GM18861 (cell line): ENCODE measurements at regions not wholly inside any gene's neighbourhood (a gene's known extent, or its start where the extent isn't known, plus 50 kb on each side); places are given as distances from the start of the nearest gene placed in this dataset.

Source experiments
- ATAC-seq: cut with Tn5 transposase; IDR thresholded peaks from one replicate; pipeline ENCODE4 v1.9.1; 2021; ENCODE audit not compliant: unreplicated experiment

DNA sequence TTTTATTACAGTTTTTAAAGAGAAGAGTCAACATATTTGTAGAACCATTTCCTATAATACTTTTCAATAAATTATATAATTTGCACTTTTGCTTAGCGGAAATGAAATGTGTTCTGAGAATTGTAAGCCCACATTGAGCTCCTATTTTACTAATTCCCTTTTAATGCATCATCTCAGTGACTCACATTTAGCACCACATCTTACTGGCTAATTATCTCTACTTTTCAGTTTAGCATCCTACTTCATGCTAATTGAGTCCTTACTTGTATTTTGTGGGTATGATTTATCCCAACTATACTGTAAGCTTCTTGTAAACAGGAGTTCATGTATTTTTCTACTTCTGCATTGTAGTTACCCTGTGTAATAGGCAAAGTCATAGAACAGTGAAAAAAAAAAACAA is 67.5 kb downstream of the TMX1 start:
- ATAC-seq: no peak

DNA sequence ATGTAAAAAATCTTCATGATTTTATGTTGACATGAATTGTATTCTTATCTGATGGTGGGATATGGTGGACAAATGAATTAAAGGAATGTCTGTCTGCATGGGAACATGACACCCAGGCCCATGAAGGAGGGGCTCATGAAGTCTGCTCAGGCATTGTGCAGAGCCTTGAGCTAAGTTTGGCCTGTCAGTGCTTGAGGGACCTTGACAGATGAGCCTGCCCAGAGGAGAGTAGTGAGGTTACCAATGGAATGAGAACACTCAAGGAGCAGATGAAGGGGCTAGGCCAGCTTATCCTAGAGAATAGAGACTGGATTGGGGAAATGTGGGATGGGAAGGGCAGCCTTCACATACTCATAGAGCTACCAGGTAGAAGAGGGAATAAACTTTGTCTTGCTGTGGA is 68.8 kb downstream of the TMX1 start:
- ATAC-seq: no peak

DNA sequence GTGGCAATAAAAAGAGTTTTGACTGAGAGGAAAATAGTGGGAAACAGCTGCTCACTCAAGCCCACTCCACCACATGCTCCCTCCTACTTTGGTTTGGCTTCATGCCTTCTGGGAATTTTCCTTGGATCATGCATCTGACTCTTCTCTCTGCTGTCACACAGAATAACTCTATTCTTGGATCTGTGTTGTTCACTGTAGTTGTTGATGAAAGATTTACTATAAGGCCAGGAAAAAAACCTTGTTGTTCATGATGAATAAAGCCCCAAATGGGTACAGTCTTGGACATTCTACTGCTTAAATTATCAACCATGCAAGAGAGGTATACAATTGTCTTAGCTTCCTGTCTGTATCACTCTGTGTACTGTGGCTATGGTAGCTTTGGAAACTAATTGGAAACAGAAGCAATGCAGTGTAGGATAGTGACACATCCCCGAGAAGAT is 70.5 kb downstream of the TMX1 start:
- ATAC-seq: no peak

DNA sequence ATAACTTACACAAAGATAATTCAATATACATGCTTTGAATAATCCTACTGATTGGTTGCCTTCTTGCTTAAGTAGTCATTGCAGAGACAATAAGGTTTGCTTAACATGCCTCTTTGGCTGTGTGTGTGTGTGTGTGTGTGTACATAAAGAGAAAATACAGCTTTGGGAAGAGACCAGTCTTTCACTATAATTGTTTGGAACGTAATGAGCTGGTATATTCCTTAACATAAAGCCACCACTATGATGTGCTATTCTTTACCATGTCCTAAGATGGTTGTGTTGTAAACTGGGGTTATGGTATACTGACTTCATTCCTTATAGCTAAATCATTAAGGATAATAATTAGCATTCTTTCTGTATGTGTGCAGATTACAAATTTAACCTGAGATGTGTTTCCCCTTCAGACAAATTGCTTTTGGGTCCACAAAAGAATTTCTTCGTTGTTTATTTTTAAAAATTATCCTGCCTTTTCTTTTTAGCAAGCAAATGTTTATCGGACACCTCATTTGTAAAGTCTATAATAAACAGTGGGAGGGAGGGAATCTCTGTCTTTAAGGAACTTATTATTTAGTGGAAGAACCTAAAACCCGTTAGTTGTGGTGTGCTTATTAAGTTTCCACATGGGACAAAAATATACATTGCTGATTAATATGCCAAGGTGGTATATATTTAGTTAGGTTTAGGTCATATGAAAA is 74.4 kb downstream of the TMX1 start:
- ATAC-seq: no peak

DNA sequence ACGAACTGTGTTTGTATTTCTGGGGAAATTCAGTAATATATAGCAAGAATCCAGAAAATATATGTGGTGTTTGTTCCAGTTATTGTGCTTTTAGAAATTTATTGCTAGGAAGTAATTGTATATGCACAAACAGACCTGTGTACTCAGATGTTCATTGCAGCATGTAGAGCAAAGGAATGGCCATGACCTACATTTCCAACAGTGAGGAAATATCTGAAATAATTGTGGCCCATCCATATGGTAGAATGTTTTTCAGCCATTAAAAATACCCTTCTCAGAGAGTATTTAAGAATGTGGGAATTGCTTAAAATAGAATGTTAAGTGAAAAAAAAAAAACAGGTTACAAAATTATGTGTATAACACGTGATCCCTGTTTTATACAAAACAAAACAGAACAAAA is 77.3 kb downstream of the TMX1 start:
- no peak for ATAC-seq

DNA sequence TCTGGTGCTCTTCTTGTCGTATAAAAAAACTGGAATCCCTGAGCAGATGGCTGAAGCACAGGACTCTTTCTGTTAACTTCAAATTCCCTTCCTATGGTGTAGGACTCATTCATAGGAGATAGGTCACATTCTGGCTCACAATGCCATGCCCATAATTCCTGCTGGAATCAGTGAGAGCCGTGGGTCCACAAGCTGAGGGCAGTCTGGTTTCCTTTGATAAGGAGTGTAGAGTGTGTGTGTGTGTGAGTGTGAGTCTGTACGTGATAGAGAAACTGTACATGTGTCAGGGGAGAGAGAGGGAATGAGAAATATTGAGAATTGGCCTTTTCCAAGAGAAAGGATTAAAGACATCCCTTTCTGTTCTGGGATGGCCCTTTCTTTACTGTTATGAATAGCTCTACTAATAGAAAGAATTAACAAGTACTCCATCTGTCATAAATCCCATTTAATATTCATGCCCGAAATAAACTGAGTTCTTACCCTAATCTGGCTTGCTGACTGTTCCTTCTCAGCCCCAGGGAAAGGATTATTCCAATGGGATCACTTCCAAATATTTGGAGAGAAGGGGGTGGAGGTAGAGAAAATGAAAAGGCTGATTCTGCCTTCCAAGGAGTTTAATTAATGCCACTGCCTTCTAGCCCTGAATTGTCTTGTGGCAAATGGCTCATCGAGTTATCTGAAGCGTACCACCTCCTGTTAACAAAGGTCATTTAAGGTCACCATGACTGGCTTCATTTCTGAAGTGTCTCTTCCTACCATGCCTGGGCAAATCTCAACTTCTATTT is 79.0 kb downstream of the TMX1 start:
- no peak for ATAC-seq

DNA sequence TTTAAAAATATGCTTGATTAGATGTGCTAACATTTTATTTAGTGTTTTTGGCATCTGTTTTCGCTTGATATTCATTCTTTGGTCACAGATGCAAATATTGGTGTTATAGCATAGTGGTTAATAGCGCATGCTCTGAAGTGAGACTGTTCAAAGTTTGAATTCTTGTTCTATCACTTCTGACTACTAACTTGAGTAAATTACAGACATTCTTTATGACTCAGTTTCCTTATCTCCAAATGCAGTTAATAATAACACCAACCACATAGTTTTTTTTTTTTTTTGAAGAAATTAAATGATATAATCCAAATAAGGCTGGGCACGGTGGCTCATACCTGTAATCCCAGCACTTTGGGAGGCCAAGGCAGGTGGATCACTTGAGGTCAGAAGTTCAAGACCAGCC is 81.0 kb downstream of the TMX1 start:
- no peak for ATAC-seq

DNA sequence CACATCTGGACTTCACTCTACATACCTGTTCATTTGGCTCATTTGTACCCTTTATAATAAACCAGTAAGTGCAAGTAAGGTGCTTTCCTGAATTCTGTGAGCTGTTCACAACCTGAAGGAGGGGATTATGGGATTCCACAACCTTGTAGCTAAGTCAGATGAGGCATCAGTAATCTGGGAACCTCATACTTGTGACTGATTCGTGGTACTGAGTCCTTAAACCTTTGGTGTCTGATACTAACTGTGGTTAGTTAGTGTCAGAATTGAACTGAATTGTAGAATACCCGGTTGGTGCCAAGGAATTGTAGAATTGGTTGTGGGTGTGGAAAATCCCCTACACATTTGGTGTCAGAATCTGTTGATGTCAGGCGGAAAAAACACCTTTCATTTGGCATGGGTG is 83.4 kb downstream of the TMX1 start:
- ATAC-seq: no peak

DNA sequence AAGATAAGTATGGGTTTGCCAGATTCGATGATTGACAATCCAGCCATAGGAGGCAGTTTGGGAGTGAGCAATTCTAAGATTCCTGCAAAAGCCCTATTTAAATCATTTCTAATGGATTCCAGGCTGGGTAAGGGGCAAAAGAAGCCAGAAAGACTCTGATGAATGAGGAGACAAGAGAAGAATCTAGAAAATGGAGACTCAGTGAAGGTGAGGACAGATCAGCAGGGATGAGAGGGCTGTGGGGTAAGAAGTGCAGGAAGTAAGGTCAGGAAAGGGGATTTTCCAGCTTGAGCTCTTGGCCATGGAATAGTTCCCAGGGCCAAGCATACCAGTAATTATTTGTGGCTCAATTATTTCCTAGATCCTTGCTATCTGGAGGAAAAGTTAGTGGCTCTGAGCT is 87.3 kb downstream of the TMX1 start:
- no peak for ATAC-seq

DNA sequence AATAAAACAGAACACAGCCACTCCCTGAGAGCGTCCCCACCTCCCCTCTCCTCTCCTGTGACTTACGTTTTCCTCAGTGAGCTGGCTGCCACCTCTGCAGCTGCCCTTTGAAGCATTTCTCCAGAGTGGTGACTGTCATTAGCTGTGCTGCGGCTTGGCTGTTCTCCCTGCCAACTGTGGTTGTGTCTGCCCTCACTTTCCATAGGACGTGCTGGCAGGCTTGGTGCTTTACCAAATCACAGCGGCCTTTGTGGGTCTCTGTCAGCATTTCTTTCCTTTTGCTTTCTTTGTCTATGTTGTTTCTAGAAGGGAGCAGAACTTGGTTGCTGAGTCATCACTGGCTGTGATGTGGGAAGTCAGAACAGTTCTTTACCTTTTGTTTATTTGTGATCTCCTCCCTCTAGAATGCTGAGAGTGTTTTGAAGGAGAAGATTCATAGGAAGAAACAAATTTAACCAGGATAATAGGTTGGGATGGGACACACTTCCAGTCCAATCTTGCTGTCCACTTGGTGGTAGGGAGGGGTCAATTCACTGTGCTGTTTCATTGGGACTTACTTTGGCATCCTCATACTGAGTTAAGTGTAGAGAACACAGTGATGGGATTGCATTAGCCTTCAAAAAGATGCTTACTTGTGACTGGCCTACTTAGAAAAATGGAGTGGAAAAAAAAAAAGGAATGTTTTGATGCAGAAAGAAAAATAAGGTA is 88.2 kb downstream of the TMX1 start:
- no peak for ATAC-seq

DNA sequence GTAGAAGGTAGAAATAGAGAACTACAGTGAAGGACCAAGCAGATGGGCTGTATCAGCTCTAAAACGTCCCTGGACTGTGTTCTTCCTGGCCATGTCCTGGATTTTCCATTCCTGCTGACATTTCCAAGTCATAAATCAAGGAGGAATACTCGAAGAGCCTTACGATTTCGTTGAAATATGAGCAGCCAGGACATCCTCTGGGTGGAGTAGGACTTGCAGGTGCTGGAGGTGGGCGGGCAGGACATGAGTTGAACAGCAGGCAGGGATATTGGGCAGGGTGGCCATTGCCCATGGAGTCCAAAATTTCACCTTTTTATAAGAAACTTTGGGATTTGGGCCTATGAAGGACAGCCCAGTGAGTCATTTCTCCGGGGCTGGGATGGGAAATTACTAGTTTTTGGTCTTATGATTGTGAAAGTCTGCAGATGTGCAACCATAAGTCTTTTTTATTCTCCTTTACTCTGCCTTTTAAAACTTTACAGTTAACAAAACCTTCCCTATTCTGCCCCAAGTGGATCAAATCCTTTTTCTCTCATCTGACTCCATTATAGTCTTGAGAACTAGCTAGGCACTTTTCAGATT is 88.8 kb downstream of the TMX1 start:
- no peak for ATAC-seq

DNA sequence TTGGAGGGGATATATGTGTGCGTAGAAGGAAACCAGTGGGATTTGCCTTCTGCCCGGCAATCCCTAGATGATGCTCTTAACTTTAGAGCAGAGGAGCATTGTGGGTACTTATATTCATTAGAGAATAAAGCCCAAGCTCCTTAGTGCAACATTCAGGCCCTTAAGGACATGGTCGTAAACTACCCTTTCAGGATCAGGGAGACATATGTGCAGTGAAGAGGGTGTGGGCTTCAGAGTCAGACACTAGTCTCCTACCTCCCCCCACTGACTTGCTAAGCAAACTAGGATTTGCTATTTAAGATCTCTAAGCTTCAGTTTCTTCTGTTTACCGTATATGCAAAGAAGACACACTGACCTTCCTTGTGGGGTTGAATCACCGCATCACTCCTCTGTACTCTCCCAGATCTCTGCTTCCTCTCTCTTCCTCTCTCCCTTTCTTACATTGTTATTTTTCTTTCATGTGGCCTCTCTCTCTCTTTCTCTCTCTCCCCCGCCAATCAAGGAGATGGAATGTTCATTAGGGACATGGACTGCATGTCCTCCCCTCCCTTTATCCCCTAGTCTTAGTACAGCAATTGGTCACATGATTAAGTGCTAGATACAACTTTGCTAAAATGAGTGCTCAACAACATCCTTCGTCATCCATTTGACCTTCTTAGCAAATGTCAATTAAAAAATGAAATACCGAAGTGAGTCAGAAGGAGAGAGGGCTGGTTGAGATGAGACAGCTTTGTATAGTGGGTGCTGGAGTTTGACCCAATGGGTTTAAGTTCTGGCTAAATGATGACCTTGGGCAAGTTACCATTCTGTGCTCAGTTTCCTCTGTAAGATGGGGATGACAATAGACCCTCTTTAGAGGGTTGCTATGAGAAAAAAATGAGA is 91.7 kb downstream of the TMX1 start:
- no peak for ATAC-seq

DNA sequence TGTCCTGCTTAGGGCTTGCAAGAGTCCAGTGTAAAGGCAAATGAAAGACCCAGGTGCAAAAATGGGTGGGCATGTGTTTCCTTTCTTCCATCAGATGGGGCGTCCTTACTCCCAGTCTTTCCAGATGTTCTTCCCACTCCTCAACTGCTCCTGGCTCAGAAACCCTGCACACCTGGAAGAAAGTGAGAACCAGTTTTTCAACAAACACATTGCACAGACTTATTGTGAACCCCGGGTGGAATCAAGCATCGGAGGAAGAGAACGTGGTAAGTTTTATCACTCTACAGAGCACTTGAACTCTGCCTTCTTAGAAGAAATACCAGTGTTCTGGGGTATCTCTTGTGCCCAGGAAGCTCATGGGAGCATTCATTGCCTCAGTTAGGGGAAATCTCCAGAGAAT is 93.3 kb downstream of the TMX1 start:
- no peak for ATAC-seq

DNA sequence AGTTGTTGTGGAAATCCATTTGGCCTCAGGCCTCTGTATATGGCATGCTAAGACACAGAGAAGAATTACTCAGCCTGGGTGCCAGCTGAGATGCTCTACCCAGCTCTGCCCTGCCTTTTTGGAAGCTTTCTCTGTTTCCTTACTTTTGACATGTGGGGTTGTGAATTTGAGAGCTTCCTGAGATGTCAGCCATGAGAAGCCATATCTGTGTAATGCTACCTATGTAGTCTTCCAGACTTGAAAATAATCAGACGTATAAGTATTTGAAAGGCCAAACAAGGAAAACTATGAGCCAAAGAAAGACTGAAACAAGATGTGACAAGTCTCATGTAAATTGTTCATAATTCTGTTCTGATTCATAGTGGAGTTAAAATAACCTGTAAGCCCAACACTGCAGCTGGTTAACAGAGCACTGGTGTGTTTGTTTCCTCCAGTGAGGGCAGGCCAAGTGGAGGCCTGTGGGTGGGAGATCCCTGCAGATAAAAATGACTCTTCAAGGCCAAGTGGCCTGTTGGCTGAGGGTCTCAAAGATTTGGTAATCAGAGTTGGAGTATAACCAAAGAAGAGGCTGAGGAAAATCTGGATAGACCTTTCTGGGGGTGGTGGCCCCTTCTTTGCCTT is 94.0 kb downstream of the TMX1 start:
- ATAC-seq: no peak

DNA sequence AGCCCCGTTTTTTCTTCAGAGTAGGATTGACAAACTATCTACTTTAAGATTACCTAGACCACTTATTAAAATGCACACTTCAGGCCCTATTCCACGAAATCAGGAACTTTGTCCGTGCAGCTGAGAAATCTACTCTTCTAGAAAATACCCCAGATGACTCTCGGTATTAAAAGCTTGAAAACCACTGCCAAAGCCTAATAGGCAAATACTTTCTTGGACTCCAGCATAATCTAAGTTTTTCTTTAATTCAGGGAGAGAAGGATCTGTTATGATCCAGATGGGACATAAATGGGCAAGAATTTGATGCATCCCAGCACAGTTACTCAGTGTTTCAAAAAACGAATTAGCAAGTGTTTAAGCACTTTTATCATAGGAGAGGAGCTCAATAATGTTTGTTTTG is 94.5 kb downstream of the TMX1 start:
- ATAC-seq: no peak

DNA sequence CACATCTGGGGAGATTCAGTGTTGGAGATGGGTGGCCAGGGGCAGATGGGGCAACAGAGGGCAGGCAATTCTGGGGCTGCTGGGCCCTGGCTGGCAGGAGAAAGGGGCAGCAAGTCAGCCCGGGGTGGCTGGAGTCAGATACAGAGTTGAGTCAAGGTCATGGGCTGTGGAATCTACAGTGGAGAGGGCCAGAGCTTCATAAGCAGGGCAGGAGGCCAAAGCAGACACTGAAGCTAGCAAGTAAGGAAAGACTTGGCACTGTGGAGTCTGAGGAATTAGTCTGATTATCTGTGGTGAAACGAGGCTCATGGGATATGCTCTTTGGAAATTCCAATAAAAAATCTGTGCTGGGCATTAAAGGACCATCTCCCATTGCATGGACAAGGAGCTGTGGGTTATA is 95.5 kb downstream of the TMX1 start:
- ATAC-seq: no peak

DNA sequence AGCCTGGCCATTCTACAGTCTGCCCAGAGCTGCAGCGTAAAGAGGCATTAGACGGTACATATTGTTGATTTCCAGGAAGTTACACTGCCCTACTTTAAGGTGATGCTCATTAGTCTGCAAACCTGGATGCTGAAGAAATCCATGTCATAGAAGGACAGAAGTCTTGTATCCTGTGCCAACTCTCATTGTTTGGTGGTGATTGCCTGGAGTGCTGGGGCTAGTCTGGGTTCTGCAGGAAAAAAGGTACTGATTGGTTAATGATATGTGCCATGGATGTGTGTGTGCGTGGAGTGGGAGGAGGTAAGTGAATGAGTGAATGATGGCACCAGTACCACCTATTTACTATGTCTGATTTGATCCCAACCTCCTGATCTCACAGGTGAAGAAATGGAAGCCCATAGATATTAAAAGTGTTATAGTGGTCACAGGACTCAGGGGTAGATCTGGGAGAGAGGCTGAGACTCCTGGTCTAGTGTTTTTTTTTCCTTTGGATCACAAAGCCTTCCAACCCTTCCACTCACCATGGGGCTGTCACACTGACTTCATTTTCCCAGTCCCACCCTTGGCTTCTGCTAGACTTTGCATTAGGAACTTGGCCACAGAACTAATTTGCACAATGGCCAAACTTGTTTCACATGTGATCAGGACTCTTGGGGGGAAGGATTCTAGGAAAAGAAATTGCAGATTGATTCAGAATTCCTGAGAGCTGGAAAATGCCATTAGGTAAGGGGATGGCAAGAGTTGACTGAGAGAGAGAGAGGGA is 96.1 kb downstream of the TMX1 start:
- ATAC-seq: no peak

DNA sequence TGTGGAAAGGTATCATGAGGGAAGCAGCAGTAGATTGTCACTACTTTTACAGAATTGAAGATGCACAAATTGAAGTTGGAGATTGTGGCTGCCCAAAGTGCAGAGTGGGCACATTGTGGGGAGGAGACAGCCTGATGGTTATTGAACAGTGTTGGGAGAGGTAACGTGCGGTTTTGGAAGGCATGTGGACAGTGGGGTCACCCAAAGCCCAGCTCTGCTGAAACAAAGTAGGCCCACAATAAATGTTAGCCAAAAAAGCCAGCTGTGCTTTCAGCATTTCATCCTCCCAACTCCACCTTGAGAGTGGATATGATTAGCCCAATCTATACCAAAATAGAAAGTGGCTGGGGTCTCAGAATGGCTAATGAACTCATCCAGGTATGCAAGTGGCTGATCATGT is 96.7 kb downstream of the TMX1 start:
- no peak for ATAC-seq

DNA sequence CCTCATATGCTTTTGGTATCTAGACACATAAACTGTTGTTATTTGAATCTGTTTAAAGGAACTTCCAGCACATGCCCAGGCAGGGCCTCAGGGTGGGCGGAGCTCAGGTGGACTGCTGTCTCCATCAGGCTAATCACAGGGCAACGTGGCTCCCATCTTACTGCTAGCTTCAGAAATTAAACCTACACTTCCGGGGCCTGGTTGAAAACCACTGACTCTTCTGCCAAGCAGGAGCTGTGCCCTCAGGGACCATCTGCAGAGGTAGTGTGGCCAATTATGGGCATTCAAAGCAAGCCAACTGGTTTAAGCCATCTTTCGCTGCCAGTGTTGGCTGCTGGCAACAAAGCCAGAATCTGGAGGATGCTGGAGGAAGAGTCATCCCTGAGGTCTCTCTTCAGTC is 97.5 kb downstream of the TMX1 start:
- ATAC-seq: no peak

DNA sequence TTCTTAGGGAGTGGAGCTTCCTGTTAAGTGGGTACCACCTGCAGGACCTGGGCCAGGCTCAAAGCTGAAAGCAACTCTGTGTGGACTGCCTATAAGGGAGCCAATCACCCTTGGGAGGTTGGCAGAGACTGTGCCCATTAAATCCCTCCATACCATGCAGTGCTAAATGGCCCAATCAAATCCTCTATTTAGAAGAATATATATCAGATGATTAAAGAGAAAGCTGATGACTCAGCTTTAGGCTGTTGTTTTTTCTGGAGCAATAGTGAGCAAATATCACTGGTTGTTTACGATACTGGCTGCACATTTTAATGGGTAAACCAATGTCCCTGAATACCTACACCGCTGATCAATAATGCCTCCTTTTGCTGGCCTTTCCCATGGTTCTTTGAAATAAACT is 101.3 kb downstream of the TMX1 start:
- no peak for ATAC-seq
